Smooth muscle cell (in vitro differentiated cells): ENCODE measurements at regions not wholly inside any gene's neighbourhood (a gene's known extent, or its start where the extent isn't known, plus 50 kb on each side); places are given as distances from the start of the nearest gene placed in this dataset.

Source experiments
- DNase-seq: peaks from one replicate; lab custom pipeline; 2025; ENCODE audit not compliant: unreplicated experiment; lab: John Stamatoyannopoulos, UW
- H2AFZ ChIP-seq: fragments of 200-600 bp; sonication (generic); 2 replicates; pipeline ENCODE4 v1.6.0; 2016; ENCODE audit warnings: antibody characterized with exemption, low read depth, mild to moderate bottlenecking
- H3F3A ChIP-seq: fragments of 200-600 bp; sonication (generic); 2 replicates; pipeline ENCODE4 v1.6.0; 2017; ENCODE audit warnings: antibody characterized with exemption, low read depth
- H3K27ac ChIP-seq: fragments of 200-600 bp; sonication (generic); 2 replicates; pipeline ENCODE4 v1.5.1; 2016; ENCODE audit warnings: low read depth, mild to moderate bottlenecking
- H3K27me3 ChIP-seq: fragments of 200-600 bp; sonication (generic); 2 replicates; pipeline ENCODE4 v1.6.1; 2016; ENCODE audit warnings: low read depth, mild to moderate bottlenecking
- H3K36me3 ChIP-seq: fragments of 200-600 bp; sonication (generic); 2 replicates; pipeline ENCODE4 v1.5.1; 2016; ENCODE audit warnings: low read depth
- H3K4me1 ChIP-seq: fragments of 200-600 bp; sonication (generic); 2 replicates; pipeline ENCODE4 v1.5.1; 2016; ENCODE audit warnings: low read depth
- H3K4me2 ChIP-seq: fragments of 200-600 bp; sonication (generic); 2 replicates; pipeline ENCODE4 v1.6.0; 2016; ENCODE audit warnings: mild to moderate bottlenecking
- H3K4me3 ChIP-seq: fragments of 200-600 bp; sonication (generic); 2 replicates; pipeline ENCODE4 v1.5.1; 2016; ENCODE audit warnings: mild to moderate bottlenecking
- H3K79me2 ChIP-seq: fragments of 200-600 bp; sonication (generic); 2 replicates; pipeline ENCODE4 v1.6.0; 2016; ENCODE audit warnings: low read depth, mild to moderate bottlenecking
- H3K9ac ChIP-seq: fragments of 200-600 bp; sonication (generic); 2 replicates; pipeline ENCODE4 v1.6.0; 2016; ENCODE audit warnings: low read depth
- H3K9me3 ChIP-seq: fragments of 200-600 bp; sonication (generic); replicated peaks from 2 replicates; pipeline ENCODE4 v1.5.1; 2016; ENCODE audit warnings: low read depth
- H4K20me1 ChIP-seq: fragments of 200-600 bp; sonication (generic); 2 replicates; pipeline ENCODE4 v1.6.0; 2016; ENCODE audit warnings: low read depth
- CTCF ChIP-seq: fragments of 200-600 bp; sonication (generic); IDR thresholded peaks from 2 replicates; pipeline ENCODE4 v1.5.1; 2017; ENCODE audit warnings: borderline replicate concordance, mild to moderate bottlenecking, antibody characterized with exemption; ENCODE audit not compliant: insufficient read depth, poor library complexity, severe bottlenecking
- WGBS: methylation state at CpG from one replicate; pipeline ENCODE4 v1.1.7; 2016; ENCODE audit warnings: low lambda C conversion rate; 5-methylcytosine and 5-hydroxymethylcytosine counted together

GRCh38 chr3:103440539-103441203 lies 1005.9 kb downstream of the ZPLD1 start:
- H3K9me3 ChIP-seq = no peaks in the 10 kb centered on the region
- DNase-seq = no peak
- no peaks in the 10 kb centered on the region for H3K27me3 ChIP-seq
- 91% methylated on average over 1 of the region's 1 CpG for WGBS
- TF ChIP-seq CTCF = peak; percentile 32
- no peak overlapping the region for H3K4me3 ChIP-seq
- H3K9ac ChIP-seq = no peak overlapping the region
- H3K4me2 ChIP-seq = no peak overlapping the region
- no peak overlapping the region for H3K27ac ChIP-seq
- no peak overlapping the region for H2AFZ ChIP-seq
- H3K79me2 ChIP-seq = no peaks in the 10 kb centered on the region
- no peaks in the 10 kb centered on the region for H4K20me1 ChIP-seq
- no peaks in the 10 kb centered on the region for H3F3A ChIP-seq
- no peaks in the 10 kb centered on the region for H3K4me1 ChIP-seq
- no peaks in the 10 kb centered on the region for H3K36me3 ChIP-seq

- Histone ChIP-seq H3K4me1 (no peaks in the 10 kb centered on the region), H3F3A (no peaks in the 10 kb centered on the region), H3K9ac (no peak overlapping the region), H3K36me3 (no peaks in the 10 kb centered on the region), H4K20me1 (no peaks in the 10 kb centered on the region), H3K27me3 (no peaks in the 10 kb centered on the region), H3K79me2 (no peaks in the 10 kb centered on the region), H3K27ac (no peak overlapping the region), H3K4me2 (no peak overlapping the region), H3K4me3 (no peak overlapping the region), H2AFZ (no peak overlapping the region), H3K9me3 (no peaks in the 10 kb centered on the region)
- 85% methylated on average over 10 of the region's 10 CpGs for WGBS
- DNase-seq = no peak
- no peak for TF ChIP-seq CTCF
Observed at GRCh38 chr3:103446953-103447629, 1012.3 kb downstream of the ZPLD1 start.

- no peak for TF ChIP-seq CTCF
- 73% methylated on average over 1 of the region's 1 CpG for WGBS
Observed at GRCh38 chr3:103453152-103453551, 1018.3 kb downstream of the ZPLD1 start.

More at GRCh38 chr3:103453152-103453551, 1018.3 kb downstream of the ZPLD1 start:
- H3K79me2 ChIP-seq = no peaks in the 10 kb centered on the region
- H3K27me3 ChIP-seq = no peaks in the 10 kb centered on the region
- H3K4me1 ChIP-seq = no peaks in the 10 kb centered on the region
- no peak overlapping the region for H3K4me2 ChIP-seq
- H2AFZ ChIP-seq = no peak overlapping the region
- H3K27ac ChIP-seq = no peak overlapping the region
- no peak for DNase-seq
- no peaks in the 10 kb centered on the region for H3K9me3 ChIP-seq
- no peaks in the 10 kb centered on the region for H4K20me1 ChIP-seq
- no peaks in the 10 kb centered on the region for H3F3A ChIP-seq
- no peak overlapping the region for H3K9ac ChIP-seq
- H3K4me3 ChIP-seq = no peak overlapping the region
- H3K36me3 ChIP-seq = no peaks in the 10 kb centered on the region
